ENCODE measurements at regions not wholly inside any gene's neighbourhood (a gene's known extent, or its start where the extent isn't known, plus 50 kb on each side); places are given as distances from the start of the nearest gene placed in this dataset.

- H3K9me3 ChIP-seq: no peaks in the 10 kb centered on the region
- H3K27ac ChIP-seq: no peak overlapping the region
- H3K4me1 ChIP-seq: peaks cover 0 to 8% (median 0%) of the 10 kb centered on the region in 4 donors
- WGBS (ENCODE audit: insufficient coverage, low coverage, low lambda C conversion rate, missing lambda C conversion rate): 74% methylated on average over 9 of the region's 15 CpGs
- peaks cover 0 to 46% of the 10 kb centered on the region in 2 donors for H3K27me3 ChIP-seq
- ATAC-seq (no peak), DNase-seq (no peak)
- no peak overlapping the region for H3K4me3 ChIP-seq
- TF ChIP-seq POLR2A (IDR thresholded peaks at IDR 0.05) (no peak), CTCF (IDR thresholded peaks at IDR 0.05) (no peak)
- H3K36me3 ChIP-seq: no peaks in the 10 kb centered on the region
- intact Hi-C loops (cut with DNase I): no loop called here
Measured at GRCh38 chr15:100726421-100727190, 124.2 kb downstream of the ASB7 start.

- DNase-seq (no peak), ATAC-seq (no peak)
- H3K4me3 ChIP-seq: no peak overlapping the region
- H3K27me3 ChIP-seq: peaks cover 0 to 47% of the 10 kb centered on the region in 2 donors
- no peaks in the 10 kb centered on the region for H3K9me3 ChIP-seq
- TF ChIP-seq CTCF (IDR thresholded peaks at IDR 0.05) (no peak), POLR2A (IDR thresholded peaks at IDR 0.05) (no peak)
- H3K27ac ChIP-seq: no peak overlapping the region
- intact Hi-C loops (cut with DNase I): no loop called here
- no peaks in the 10 kb centered on the region for H3K36me3 ChIP-seq
- peaks cover 0 to under 1% (median 0%) of the 10 kb centered on the region in 4 donors for H3K4me1 ChIP-seq
- 58% methylated on average over 7 of the region's 21 CpGs for WGBS (ENCODE audit: insufficient coverage, low coverage, low lambda C conversion rate, missing lambda C conversion rate)
Measured at GRCh38 chr15:100727291-100727851, 125.0 kb downstream of the ASB7 start.

- DNase-seq: no peak
- H3K9me3 ChIP-seq: no peaks in the 10 kb centered on the region
- no peaks in the 10 kb centered on the region for H3K36me3 ChIP-seq
- intact Hi-C loops (cut with DNase I): no loop called here
- peaks cover 0 to 38% of the 10 kb centered on the region in 2 donors for H3K27me3 ChIP-seq
- ATAC-seq: no peak
- H3K4me3 ChIP-seq: no peak overlapping the region
- TF ChIP-seq POLR2A (IDR thresholded peaks at IDR 0.05): no peak
- TF ChIP-seq CTCF (IDR thresholded peaks at IDR 0.05): no peak
- no peaks in the 10 kb centered on the region for H3K4me1 ChIP-seq
- no peak overlapping the region for H3K27ac ChIP-seq
- WGBS (ENCODE audit: insufficient coverage, low coverage, low lambda C conversion rate, missing lambda C conversion rate): 46% methylated on average over 4 of the region's 17 CpGs
Measured at GRCh38 chr15:100728371-100729201, 126.2 kb downstream of the ASB7 start.

- Histone ChIP-seq H3K27me3 (peaks cover 0 to 30% of the 10 kb centered on the region in 2 donors), H3K4me3 (no peak overlapping the region), H3K4me1 (no peaks in the 10 kb centered on the region), H3K36me3 (no peaks in the 10 kb centered on the region), H3K27ac (no peak overlapping the region), H3K9me3 (no peaks in the 10 kb centered on the region)
- TF ChIP-seq POLR2A (IDR thresholded peaks at IDR 0.05): no peak
- no peak for ATAC-seq
- no peak for DNase-seq
- WGBS (ENCODE audit: insufficient coverage, low coverage, low lambda C conversion rate, missing lambda C conversion rate): 61% methylated on average over 3 of the region's 6 CpGs
- intact Hi-C loops (cut with DNase I): no loop called here
Measured at GRCh38 chr15:100729461-100729860, 127.1 kb downstream of the ASB7 start.
